ENCODE measurements at regions not wholly inside any gene's neighbourhood (a gene's known extent, or its start where the extent isn't known, plus 50 kb on each side); places are given as distances from the start of the nearest gene placed in this dataset.
A peak's percentile ranks its signal among the peaks of the same experiment; 100 is the strongest.
"Not testable (repeated sequence)": the region's sequence is repeated elsewhere in the genome, so short reads cannot be mapped to it uniquely, and the experiment has no call there.

- Histone ChIP-seq H3K36me3 (no peaks in the 10 kb centered on the region), H3K4me3 (no peak overlapping the region), H3K9me3 (no peaks in the 10 kb centered on the region), H3K27ac (no peak overlapping the region), H3K27me3 (no peaks in the 10 kb centered on the region), H3K4me1 (peaks cover 0 to 5% of the 10 kb centered on the region in 2 donors)
- TF ChIP-seq CTCF (IDR thresholded peaks at IDR 0.05), result no peak
- no peak for DNase-seq (ENCODE audit: low spot score)
Measured at GRCh38 chr7:142519079-142520078, 229.9 kb upstream of the PRSS1 start.

DNA sequence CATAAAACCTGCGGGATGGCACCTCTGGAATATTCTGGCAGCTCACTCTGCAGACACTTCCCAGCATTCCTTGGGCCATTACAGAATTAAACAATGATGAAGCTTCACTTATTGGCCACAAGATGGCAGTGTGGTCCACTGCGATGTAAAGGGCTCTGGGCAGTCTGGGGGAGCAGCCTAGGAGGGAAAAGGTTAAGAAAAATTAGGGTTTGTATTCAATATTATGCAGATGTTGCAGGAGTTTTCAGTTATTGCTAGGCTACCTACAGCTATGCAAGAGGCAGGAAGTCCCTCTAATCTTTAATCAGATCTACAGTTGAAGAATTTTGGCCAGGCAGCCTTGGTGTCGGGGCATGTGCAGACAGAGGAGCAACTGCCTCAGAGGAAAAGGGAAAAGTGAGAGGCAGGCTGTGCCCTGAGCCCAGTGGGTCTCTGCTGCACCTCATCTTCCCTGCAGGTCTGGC lies 233.2 kb upstream of the PRSS1 start:
- peaks cover 0 to 5% of the 10 kb centered on the region in 2 donors for H3K4me1 ChIP-seq
- H3K36me3 ChIP-seq, result no peaks in the 10 kb centered on the region
- no peaks in the 10 kb centered on the region for H3K9me3 ChIP-seq
- H3K27ac ChIP-seq, result no peak overlapping the region
- TF ChIP-seq CTCF (IDR thresholded peaks at IDR 0.05), result peak; percentile 30 to 74
- H3K4me3 ChIP-seq, result no peak overlapping the region
- no peak for DNase-seq (ENCODE audit: low spot score)
- H3K27me3 ChIP-seq, result no peaks in the 10 kb centered on the region

DNA sequence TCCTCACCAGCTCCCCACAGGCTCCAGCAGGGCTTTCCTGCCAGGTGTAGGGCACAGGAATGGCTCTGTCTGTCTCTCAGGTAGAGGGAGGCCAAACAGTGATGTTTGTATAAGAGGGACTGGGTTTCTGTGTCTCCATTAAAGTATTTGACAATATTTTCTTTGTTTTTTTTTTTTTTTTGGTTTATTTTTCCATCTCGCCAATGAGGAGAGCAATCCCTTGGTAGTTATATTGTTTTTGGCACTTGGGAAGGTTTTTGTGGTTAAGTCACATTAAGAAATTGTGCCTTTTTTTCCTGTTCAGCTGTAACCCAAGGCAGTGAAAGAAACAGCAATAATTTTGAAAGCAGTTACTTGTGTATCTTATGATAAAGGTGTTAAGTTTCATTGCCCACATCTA lies 234.6 kb upstream of the PRSS1 start:
- not testable (repeated sequence) for H3K9me3 ChIP-seq; DNase-seq (ENCODE audit: low spot score); H3K4me1 ChIP-seq; H3K27ac ChIP-seq; H3K36me3 ChIP-seq; H3K27me3 ChIP-seq; H3K4me3 ChIP-seq

DNA sequence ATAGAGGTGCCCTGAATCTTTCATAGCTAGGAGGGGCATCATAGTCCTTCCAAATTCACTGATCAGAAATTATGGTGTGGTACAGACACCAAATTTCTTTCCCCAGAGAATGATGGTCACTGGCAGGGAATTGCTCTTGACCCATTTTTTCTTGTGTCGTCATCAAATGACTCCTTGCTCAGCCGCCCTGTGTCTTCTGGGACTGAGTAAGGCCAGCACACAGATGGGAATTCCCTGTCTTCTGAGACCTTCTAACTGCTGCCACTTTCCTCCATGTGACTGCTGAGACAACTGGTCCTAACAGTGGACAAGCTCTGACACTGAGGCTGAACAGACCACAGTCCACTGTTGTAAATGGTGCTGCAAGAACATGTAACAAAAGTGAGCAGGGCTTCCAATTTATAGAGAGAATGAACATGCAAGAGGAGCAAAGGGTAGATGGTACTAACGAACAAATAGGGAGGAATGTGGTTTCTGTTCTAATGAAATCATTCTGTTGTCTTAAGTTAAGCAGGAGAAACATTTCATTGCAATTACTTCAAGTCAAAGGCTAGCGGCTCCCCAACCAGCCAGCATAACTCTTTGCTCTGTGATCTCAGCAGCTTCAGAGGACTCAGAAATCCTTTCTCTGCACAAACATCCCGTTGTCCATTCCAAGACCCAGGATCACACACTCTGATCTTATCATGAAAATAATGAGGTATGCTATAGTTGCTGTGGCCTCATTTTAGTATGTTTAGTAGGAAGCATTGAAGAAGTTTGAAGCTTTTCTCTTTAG lies 235.9 kb upstream of the PRSS1 start:
- Histone ChIP-seq H3K27me3 (no peaks in the 10 kb centered on the region), H3K36me3 (no peaks in the 10 kb centered on the region), H3K4me3 (no peak overlapping the region), H3K9me3 (no peaks in the 10 kb centered on the region), H3K27ac (no peak overlapping the region), H3K4me1 (peaks cover 0 to 5% of the 10 kb centered on the region in 2 donors)
- no peak for DNase-seq (ENCODE audit: low spot score)
- TF ChIP-seq CTCF (IDR thresholded peaks at IDR 0.05), result no peak

DNA sequence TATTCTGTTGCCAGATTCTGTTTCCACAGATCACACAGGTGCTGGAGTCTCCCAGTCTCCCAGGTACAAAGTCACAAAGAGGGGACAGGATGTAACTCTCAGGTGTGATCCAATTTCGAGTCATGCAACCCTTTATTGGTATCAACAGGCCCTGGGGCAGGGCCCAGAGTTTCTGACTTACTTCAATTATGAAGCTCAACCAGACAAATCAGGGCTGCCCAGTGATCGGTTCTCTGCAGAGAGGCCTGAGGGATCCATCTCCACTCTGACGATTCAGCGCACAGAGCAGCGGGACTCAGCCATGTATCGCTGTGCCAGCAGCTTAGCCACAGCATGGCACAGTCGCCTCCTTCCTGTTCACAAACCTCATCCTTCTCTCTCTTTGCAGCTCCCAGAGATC lies 237.5 kb upstream of the PRSS1 start:
- H3K4me3 ChIP-seq, result no peak overlapping the region
- H3K27ac ChIP-seq, result no peak overlapping the region
- no peak for TF ChIP-seq CTCF (IDR thresholded peaks at IDR 0.05)
- H3K4me1 ChIP-seq, result peaks cover 0 to 5% of the 10 kb centered on the region in 2 donors
- H3K27me3 ChIP-seq, result no peaks in the 10 kb centered on the region
- DNase-seq (ENCODE audit: low spot score), result no peak
- H3K36me3 ChIP-seq, result no peaks in the 10 kb centered on the region
- H3K9me3 ChIP-seq, result no peaks in the 10 kb centered on the region

- Histone ChIP-seq H3K9me3 (no peaks in the 10 kb centered on the region), H3K4me1 (peaks cover 0 to 5% of the 10 kb centered on the region in 2 donors), H3K4me3 (no peak overlapping the region), H3K36me3 (no peaks in the 10 kb centered on the region), H3K27me3 (no peaks in the 10 kb centered on the region), H3K27ac (no peak overlapping the region)
- no peak for DNase-seq (ENCODE audit: low spot score)
- no peak for TF ChIP-seq CTCF (IDR thresholded peaks at IDR 0.05)
Measured at GRCh38 chr7:142511374-142511773, 237.9 kb upstream of the PRSS1 start.

DNA sequence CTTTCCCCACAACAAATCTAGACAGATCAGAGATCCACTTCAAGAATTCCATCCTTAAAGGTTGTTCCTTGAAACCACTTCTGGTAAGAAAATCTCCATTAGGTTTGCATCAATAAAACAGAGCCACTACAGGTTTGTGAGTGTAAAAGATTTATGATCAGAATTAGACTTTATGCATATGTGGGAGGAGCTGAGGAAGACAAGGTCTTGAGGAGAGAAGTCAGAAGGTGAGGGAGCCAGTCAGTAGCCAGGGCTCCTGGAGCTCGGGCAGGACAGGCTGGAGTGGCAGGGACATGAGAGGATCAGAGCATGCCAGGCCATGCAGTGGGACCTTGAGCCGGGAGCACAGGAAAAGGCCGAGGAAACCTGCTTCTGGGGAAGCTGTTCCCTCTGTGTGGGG lies 240.0 kb upstream of the PRSS1 start:
- not testable (repeated sequence) for H3K36me3 ChIP-seq; H3K27ac ChIP-seq; DNase-seq (ENCODE audit: low spot score); H3K4me3 ChIP-seq; H3K9me3 ChIP-seq; H3K4me1 ChIP-seq; H3K27me3 ChIP-seq

Measured in right atrium auricular region (tissue), 2 donors.